ENCODE measurements at regions not wholly inside any gene's neighbourhood (a gene's known extent, or its start where the extent isn't known, plus 50 kb on each side); places are given as distances from the start of the nearest gene placed in this dataset.
"Not testable (repeated sequence)": the region's sequence is repeated elsewhere in the genome, so short reads cannot be mapped to it uniquely, and the experiment has no call there.

GRCh38 chr16:59878999-59879398, 1144.9 kb upstream of the GOT2 start:
- no peak for DNase-seq (ENCODE audit: low spot score)

GRCh38 chr16:59878479-59878878, 1144.4 kb upstream of the GOT2 start:
- DNase-seq (ENCODE audit: low spot score) = no peak

GRCh38 chr16:59864981-59865666, 1131.0 kb upstream of the GOT2 start:
- DNase-seq (ENCODE audit: low spot score) = no peak

- no peak for DNase-seq (ENCODE audit: low spot score)
These were observed 1125.7 kb upstream of the GOT2 start for GRCh38 chr16:59859676-59860402.

GRCh38 chr16:59854846-59855439, 1120.8 kb upstream of the GOT2 start:
- no peak for DNase-seq (ENCODE audit: low spot score)

- DNase-seq (ENCODE audit: low spot score) = no peak
These were observed 1115.6 kb upstream of the GOT2 start for GRCh38 chr16:59849716-59850115.

- DNase-seq (ENCODE audit: low spot score) = peak; percentile 9
These were observed 1114.2 kb upstream of the GOT2 start for GRCh38 chr16:59848296-59848695.

- no peak for DNase-seq (ENCODE audit: low spot score)
These were observed 1106.1 kb upstream of the GOT2 start for GRCh38 chr16:59840169-59840568.

GRCh38 chr16:59826767-59827166, 1092.7 kb upstream of the GOT2 start:
- no peak for DNase-seq (ENCODE audit: low spot score)

- DNase-seq (ENCODE audit: low spot score) = not testable (repeated sequence)
These were observed 1075.4 kb upstream of the GOT2 start for GRCh38 chr16:59809488-59809887.

- no peak for DNase-seq (ENCODE audit: low spot score)
These were observed 1049.1 kb upstream of the GOT2 start for GRCh38 chr16:59783191-59783590.

- DNase-seq (ENCODE audit: low spot score) = no peak
These were observed 1039.2 kb upstream of the GOT2 start for GRCh38 chr16:59773330-59773729.

- no peak for DNase-seq (ENCODE audit: low spot score)
These were observed 1025.2 kb upstream of the GOT2 start for GRCh38 chr16:59759296-59759695.

- DNase-seq (ENCODE audit: low spot score) = no peak
These were observed 1024.7 kb upstream of the GOT2 start for GRCh38 chr16:59758848-59759247.

- DNase-seq (ENCODE audit: low spot score) = no peak
These were observed 1020.7 kb upstream of the GOT2 start for GRCh38 chr16:59754854-59755253.

GRCh38 chr16:59749662-59750336, 1015.7 kb upstream of the GOT2 start:
- DNase-seq (ENCODE audit: low spot score) = no peak

- no peak for DNase-seq (ENCODE audit: low spot score)
These were observed 1014.4 kb upstream of the GOT2 start for GRCh38 chr16:59748531-59748930.

- DNase-seq (ENCODE audit: low spot score) = no peak
These were observed 1009.4 kb upstream of the GOT2 start for GRCh38 chr16:59743504-59743903.

GRCh38 chr16:59740858-59741257, 1006.7 kb upstream of the GOT2 start:
- DNase-seq (ENCODE audit: low spot score) = no peak

- DNase-seq (ENCODE audit: low spot score) = no peak
These were observed 1003.2 kb upstream of the GOT2 start for GRCh38 chr16:59737274-59737673.

- DNase-seq (ENCODE audit: low spot score) = peak; percentile 1
These were observed 999.2 kb upstream of the GOT2 start for GRCh38 chr16:59733321-59733720.

- DNase-seq (ENCODE audit: low spot score) = no peak
These were observed 995.5 kb upstream of the GOT2 start for GRCh38 chr16:59729613-59730012.

- DNase-seq (ENCODE audit: low spot score) = no peak
These were observed 985.0 kb upstream of the GOT2 start for GRCh38 chr16:59719121-59719520.
